ENCODE measurements at regions not wholly inside any gene's neighbourhood (a gene's known extent, or its start where the extent isn't known, plus 50 kb on each side); places are given as distances from the start of the nearest gene placed in this dataset.
"Not testable (repeated sequence)": the region's sequence is repeated elsewhere in the genome, so short reads cannot be mapped to it uniquely, and the experiment has no call there.

- no peaks in the 10 kb centered on the region for H3K36me3 Mint-ChIP-seq (ENCODE audit: low read depth)
- no peak overlapping the region for H3K27ac Mint-ChIP-seq
- H3K27me3 Mint-ChIP-seq, result no peaks in the 10 kb centered on the region
Measured at GRCh38 chr4:177770776-177771175, 328.5 kb upstream of the AGA start.

GRCh38 chr4:177771645-177772044, 329.4 kb upstream of the AGA start:
- no peaks in the 10 kb centered on the region for H3K27me3 Mint-ChIP-seq
- no peak overlapping the region for H3K4me3 Mint-ChIP-seq
- H3K36me3 Mint-ChIP-seq (ENCODE audit: low read depth), result no peaks in the 10 kb centered on the region
- DNase-seq, result no peak
- no peak overlapping the region for H3K27ac Mint-ChIP-seq
- no peaks in the 10 kb centered on the region for H3K9me3 Mint-ChIP-seq
- no peaks in the 10 kb centered on the region for H3K4me1 Mint-ChIP-seq (ENCODE audit: low read depth)

More at GRCh38 chr4:177770776-177771175, 328.5 kb upstream of the AGA start:
- Mint-ChIP-seq H3K9me3 (no peaks in the 10 kb centered on the region), H3K4me3 (no peak overlapping the region), H3K4me1 (ENCODE audit: low read depth) (no peaks in the 10 kb centered on the region)
- no peak for DNase-seq

DNA sequence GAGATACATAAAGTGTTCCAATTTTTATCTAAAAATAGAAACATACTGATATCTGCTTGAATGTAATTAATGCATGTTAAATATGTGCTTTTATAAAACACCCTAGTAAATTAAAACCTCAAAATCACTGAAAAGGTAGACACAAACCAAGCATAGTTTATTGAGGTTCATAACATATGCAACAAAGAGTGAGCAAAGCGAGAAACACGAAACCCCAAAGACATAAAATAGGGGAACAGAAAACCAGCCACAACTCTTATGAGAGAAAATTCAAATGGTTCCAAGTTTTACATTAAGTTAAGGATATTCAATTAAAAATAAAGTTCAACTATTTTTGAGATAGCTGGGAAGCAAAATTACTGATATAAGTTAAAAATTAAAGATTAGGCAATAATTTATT, 336.4 kb upstream of the AGA start:
- H3K4me1 Mint-ChIP-seq (ENCODE audit: low read depth), result no peaks in the 10 kb centered on the region
- H3K36me3 Mint-ChIP-seq (ENCODE audit: low read depth), result no peaks in the 10 kb centered on the region
- no peak overlapping the region for H3K27ac Mint-ChIP-seq
- H3K27me3 Mint-ChIP-seq, result peaks cover 6% of the 10 kb centered on the region
- no peak for DNase-seq
- no peaks in the 10 kb centered on the region for H3K9me3 Mint-ChIP-seq
- H3K4me3 Mint-ChIP-seq, result no peak overlapping the region

DNA sequence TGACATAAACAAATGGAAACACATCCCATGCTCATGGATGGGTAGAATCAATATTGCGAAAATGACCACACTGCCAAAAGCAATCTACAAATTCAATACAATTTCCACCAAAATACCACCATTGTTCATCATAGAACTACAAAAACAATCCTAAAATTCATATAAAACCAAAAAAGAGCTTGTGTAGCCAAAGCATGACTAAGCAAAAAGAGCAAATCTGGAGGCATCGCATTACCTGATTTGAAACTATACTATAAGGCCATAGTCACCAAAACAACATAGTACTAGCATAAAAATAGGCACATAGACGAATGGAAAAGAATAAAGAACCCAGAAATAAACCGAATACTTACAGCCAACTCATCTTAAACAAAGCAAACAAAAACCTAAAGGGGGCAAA, 342.8 kb upstream of the AGA start:
- Mint-ChIP-seq H3K9me3 (no peaks in the 10 kb centered on the region), H3K4me3 (no peak overlapping the region), H3K27me3 (peaks cover 6% of the 10 kb centered on the region), H3K36me3 (ENCODE audit: low read depth) (no peaks in the 10 kb centered on the region), H3K27ac (no peak overlapping the region), H3K4me1 (ENCODE audit: low read depth) (no peaks in the 10 kb centered on the region)
- no peak for DNase-seq

DNA sequence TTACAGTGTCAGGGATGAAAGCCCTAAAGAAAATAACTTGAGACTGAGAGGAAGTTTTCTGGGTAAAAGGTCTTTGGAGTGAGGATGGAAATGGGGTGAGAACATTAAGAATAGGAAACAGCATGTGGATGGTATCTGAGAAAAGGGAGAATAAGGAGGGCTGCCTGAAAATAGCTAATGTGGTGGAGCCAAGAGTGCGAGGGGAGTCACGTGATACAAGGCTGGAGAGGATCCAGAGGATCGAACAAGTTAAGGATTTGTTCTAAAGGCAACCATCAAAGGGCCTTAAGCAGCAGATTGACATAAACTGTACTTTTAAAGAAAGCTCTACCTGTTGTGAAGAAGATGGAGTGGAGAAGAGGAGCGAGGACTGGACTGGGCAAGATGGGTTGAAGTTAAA, 347.4 kb upstream of the AGA start:
- Mint-ChIP-seq H3K27me3 (no peaks in the 10 kb centered on the region), H3K9me3 (no peaks in the 10 kb centered on the region), H3K4me3 (no peak overlapping the region), H3K4me1 (ENCODE audit: low read depth) (no peaks in the 10 kb centered on the region), H3K27ac (no peak overlapping the region), H3K36me3 (ENCODE audit: low read depth) (no peaks in the 10 kb centered on the region)
- no peak for DNase-seq

- no peaks in the 10 kb centered on the region for H3K36me3 Mint-ChIP-seq (ENCODE audit: low read depth)
- no peak overlapping the region for H3K4me3 Mint-ChIP-seq
Measured at GRCh38 chr4:177791188-177791587, 349.0 kb upstream of the AGA start.

DNA sequence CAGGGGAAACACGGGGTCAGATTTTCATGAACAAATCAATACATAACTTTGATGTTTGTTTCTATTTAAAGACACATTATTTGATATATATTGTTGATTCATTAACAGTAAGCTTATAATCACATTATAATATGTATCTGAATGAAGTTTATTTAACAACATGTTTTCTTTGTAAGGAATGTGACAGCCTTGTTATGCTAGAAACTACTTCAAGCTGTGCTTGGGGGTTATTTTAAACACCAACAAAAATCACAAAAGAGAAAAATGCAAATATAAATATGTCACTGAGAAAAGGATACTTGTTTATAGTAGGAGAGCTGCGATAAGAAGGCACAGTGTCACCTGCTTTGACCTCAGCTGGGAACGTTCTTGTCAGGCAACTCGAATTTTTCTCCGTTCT, 354.6 kb upstream of the AGA start:
- Mint-ChIP-seq H3K4me3 (no peak overlapping the region), H3K9me3 (no peaks in the 10 kb centered on the region), H3K27ac (no peak overlapping the region), H3K36me3 (ENCODE audit: low read depth) (no peaks in the 10 kb centered on the region), H3K27me3 (no peaks in the 10 kb centered on the region), H3K4me1 (ENCODE audit: low read depth) (no peaks in the 10 kb centered on the region)
- no peak for DNase-seq

More at GRCh38 chr4:177791188-177791587, 349.0 kb upstream of the AGA start:
- H3K9me3 Mint-ChIP-seq, result no peaks in the 10 kb centered on the region
- H3K4me1 Mint-ChIP-seq (ENCODE audit: low read depth), result no peaks in the 10 kb centered on the region
- no peak for DNase-seq
- H3K27me3 Mint-ChIP-seq, result no peaks in the 10 kb centered on the region
- no peak overlapping the region for H3K27ac Mint-ChIP-seq

- Mint-ChIP-seq H3K9me3 (no peaks in the 10 kb centered on the region), H3K27ac (no peak overlapping the region), H3K4me1 (ENCODE audit: low read depth) (no peaks in the 10 kb centered on the region), H3K36me3 (ENCODE audit: low read depth) (no peaks in the 10 kb centered on the region), H3K4me3 (no peak overlapping the region), H3K27me3 (peaks cover 2% of the 10 kb centered on the region)
- no peak for DNase-seq
Measured at GRCh38 chr4:177798161-177798560, 355.9 kb upstream of the AGA start.

GRCh38 chr4:177802162-177802561, 359.9 kb upstream of the AGA start:
- no peak for DNase-seq
- Mint-ChIP-seq H3K27me3 (peaks cover 3% of the 10 kb centered on the region), H3K27ac (no peak overlapping the region), H3K9me3 (no peaks in the 10 kb centered on the region), H3K4me3 (no peak overlapping the region), H3K36me3 (ENCODE audit: low read depth) (no peaks in the 10 kb centered on the region), H3K4me1 (ENCODE audit: low read depth) (no peaks in the 10 kb centered on the region)

DNA sequence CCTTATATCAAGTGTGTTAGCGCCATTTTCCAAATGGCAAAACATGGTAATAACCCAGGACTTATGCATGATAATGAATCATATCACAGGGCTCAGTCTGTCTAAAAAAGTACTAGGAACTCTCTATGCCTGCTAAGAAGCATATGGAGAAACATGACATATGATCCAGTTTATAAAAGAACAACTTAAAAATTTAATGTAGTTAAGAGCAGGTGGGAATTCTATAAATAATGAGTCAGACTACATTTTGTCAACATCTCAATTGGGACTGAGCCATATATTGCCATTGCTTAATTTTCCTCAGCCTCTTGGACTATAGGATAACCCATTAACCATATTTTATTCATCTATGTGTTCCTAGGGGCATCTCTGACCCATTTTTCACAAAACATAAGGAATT, 360.4 kb upstream of the AGA start:
- no peaks in the 10 kb centered on the region for H3K4me1 Mint-ChIP-seq (ENCODE audit: low read depth)
- H3K27me3 Mint-ChIP-seq, result peaks cover 3% of the 10 kb centered on the region
- H3K27ac Mint-ChIP-seq, result no peak overlapping the region
- no peak for DNase-seq
- H3K4me3 Mint-ChIP-seq, result no peak overlapping the region
- no peaks in the 10 kb centered on the region for H3K36me3 Mint-ChIP-seq (ENCODE audit: low read depth)
- H3K9me3 Mint-ChIP-seq, result no peaks in the 10 kb centered on the region

DNA sequence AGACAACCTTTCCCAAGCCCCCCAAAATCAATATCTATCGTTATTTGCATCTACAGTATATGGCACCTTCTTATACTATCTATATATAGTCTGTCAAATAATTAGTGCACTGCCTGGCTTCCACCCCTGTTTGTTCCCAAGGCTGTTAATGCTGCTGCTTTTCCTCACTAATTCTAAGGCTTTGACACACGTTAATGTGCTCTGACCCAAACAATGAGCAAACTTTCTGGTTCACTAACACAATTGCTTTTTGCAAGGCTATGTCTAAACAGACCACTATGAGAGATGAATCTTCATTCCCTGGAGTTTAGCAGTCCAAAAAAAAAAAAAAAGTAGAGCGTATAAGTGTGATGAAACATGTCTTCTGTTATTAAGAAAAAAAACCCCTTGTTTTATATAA, 360.9 kb upstream of the AGA start:
- H3K36me3 Mint-ChIP-seq (ENCODE audit: low read depth), result no peaks in the 10 kb centered on the region

DNA sequence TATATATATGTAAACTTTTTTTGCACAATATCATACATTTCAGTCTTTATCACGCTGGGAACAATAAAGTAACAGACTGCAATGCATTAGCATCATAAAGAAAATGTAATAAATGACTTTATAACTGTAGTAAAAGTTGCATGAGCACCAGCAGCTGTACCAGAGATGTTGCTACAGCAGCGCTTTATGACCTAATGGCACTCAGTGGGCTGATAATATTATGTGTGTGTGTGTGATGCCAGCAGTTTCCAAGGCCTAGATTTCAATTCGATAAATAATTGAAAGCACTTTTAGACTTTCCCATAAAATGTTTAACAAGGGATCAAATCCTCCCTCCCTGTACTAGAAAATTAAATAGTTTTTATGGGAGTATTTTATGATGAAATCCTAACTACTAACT, 367.6 kb upstream of the AGA start:
- Mint-ChIP-seq H3K27me3 (no peaks in the 10 kb centered on the region), H3K36me3 (ENCODE audit: low read depth) (no peaks in the 10 kb centered on the region), H3K9me3 (peaks cover 3% of the 10 kb centered on the region), H3K27ac (no peak overlapping the region), H3K4me3 (no peak overlapping the region), H3K4me1 (ENCODE audit: low read depth) (no peaks in the 10 kb centered on the region)
- DNase-seq, result no peak

More for the DNA sequence above, 360.9 kb upstream of the AGA start:
- Mint-ChIP-seq H3K4me1 (ENCODE audit: low read depth) (no peaks in the 10 kb centered on the region), H3K27ac (no peak overlapping the region), H3K27me3 (peaks cover 3% of the 10 kb centered on the region), H3K9me3 (no peaks in the 10 kb centered on the region), H3K4me3 (no peak overlapping the region)
- DNase-seq, result no peak

DNA sequence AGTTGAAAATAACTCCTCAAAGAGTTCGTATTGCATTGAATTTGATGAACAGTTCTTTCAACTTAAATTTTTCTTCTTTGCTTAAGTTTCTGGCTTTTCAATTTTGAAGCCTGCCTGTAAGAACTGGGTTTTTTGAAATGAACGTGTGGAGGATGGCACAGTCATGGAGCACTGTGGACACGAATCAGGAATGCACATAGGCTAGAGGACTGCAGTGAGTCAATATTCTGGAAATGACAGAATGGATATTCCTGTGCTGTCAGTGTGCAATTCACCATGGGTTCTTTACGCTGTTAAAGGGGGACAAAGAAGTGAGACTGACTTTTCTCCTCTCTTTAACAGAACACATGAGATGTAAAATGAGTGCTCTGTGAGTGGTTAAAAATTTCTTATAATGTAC, 368.0 kb upstream of the AGA start:
- DNase-seq, result no peak
- H3K4me3 Mint-ChIP-seq, result no peak overlapping the region
- no peaks in the 10 kb centered on the region for H3K4me1 Mint-ChIP-seq (ENCODE audit: low read depth)
- no peaks in the 10 kb centered on the region for H3K36me3 Mint-ChIP-seq (ENCODE audit: low read depth)
- H3K9me3 Mint-ChIP-seq, result peaks cover 3% of the 10 kb centered on the region
- H3K27me3 Mint-ChIP-seq, result no peaks in the 10 kb centered on the region
- no peak overlapping the region for H3K27ac Mint-ChIP-seq

DNA sequence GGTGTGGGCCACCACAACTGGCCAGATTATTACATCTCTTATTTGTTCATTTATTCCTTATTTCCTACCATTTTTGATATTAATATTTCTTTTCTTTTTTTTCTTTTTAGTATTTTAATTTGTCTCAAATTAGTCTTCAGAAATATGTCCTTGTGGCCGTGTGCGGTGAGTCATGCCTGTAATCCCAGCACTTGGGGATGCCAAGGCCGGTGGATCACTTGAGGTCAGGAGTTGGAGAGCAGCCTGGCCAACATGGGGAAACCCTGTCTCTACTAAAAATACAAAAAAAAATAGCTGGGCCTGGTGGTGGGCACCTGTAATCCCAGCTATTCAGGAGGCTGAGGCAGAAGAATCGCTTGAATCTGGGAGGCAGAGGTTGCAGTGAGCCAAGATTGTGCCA, 376.2 kb upstream of the AGA start:
- H3K27ac Mint-ChIP-seq; H3K36me3 Mint-ChIP-seq (ENCODE audit: low read depth); H3K9me3 Mint-ChIP-seq; H3K4me3 Mint-ChIP-seq; H3K4me1 Mint-ChIP-seq (ENCODE audit: low read depth); DNase-seq; H3K27me3 Mint-ChIP-seq: not testable (repeated sequence)

GRCh38 chr4:177826973-177827372, 384.7 kb upstream of the AGA start:
- DNase-seq, result no peak
- Mint-ChIP-seq H3K27ac (no peak overlapping the region), H3K4me3 (no peak overlapping the region), H3K36me3 (ENCODE audit: low read depth) (no peaks in the 10 kb centered on the region), H3K9me3 (peaks cover 9% of the 10 kb centered on the region), H3K4me1 (ENCODE audit: low read depth) (no peaks in the 10 kb centered on the region), H3K27me3 (no peaks in the 10 kb centered on the region)

GRCh38 chr4:177841258-177841657, 399.0 kb upstream of the AGA start:
- H3K36me3 Mint-ChIP-seq (ENCODE audit: low read depth), result no peaks in the 10 kb centered on the region
- no peaks in the 10 kb centered on the region for H3K27me3 Mint-ChIP-seq
- no peak for DNase-seq
- no peak overlapping the region for H3K27ac Mint-ChIP-seq
- no peak overlapping the region for H3K4me3 Mint-ChIP-seq
- H3K9me3 Mint-ChIP-seq, result no peaks in the 10 kb centered on the region
- no peaks in the 10 kb centered on the region for H3K4me1 Mint-ChIP-seq (ENCODE audit: low read depth)
